GM18868 (cell line): ENCODE measurements at regions not wholly inside any gene's neighbourhood (a gene's known extent, or its start where the extent isn't known, plus 50 kb on each side); places are given as distances from the start of the nearest gene placed in this dataset.
A peak's percentile ranks its signal among the peaks of the same experiment; 100 is the strongest.
"Not testable (repeated sequence)": the region's sequence is repeated elsewhere in the genome, so short reads cannot be mapped to it uniquely, and the experiment has no call there.

Source experiments
- ATAC-seq: cut with Tn5 transposase; IDR thresholded peaks from one replicate; pipeline ENCODE4 v1.9.1; 2021; ENCODE audit warnings: mild to moderate bottlenecking, moderate library complexity; ENCODE audit not compliant: unreplicated experiment

- no peak for ATAC-seq
These were observed 493.5 kb downstream of the EBF1 start for GRCh38 chr5:158606233-158606632.

DNA sequence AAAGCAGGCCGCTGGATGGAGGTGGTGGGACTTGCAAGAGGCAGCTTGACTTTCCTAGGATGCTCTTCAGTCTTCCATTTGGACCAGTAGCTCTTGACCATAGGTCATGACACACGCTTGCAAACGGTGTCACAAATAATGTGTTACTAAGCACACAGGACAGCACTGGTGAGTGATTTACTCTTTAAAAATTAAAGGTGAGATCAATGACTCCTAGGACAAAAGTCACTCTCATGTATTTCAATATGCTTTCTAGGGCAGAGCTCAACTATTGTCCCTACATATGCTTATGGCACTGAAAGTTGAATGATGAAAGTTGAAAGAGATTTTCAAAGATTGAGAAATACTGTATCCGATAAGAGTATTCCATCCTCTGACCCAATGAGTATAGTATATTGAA is 496.7 kb downstream of the EBF1 start:
- no peak for ATAC-seq

GRCh38 chr5:158601118-158601517 is 498.6 kb downstream of the EBF1 start:
- no peak for ATAC-seq

- no peak for ATAC-seq
These were observed 499.0 kb downstream of the EBF1 start for GRCh38 chr5:158600679-158601078.

DNA sequence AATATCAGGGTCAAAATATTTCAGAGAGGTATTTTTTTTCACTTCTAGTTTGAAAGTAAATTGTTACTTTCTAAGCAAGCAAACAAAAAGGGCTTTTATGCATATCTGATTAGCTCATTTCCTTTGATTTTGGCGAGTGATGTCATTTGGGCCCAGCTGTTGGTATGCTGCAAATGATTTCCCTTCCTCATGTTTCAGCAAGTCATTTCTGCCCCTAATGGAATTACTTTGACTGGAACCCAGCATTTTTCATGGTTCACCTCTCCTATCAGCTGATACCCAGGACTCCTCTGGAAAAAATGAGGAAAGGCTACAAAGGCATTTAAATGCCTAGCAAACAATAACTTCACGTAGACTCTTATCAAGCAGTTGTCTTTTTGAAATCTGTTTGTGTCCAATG is 500.6 kb downstream of the EBF1 start:
- no peak for ATAC-seq

GRCh38 chr5:158594595-158595242 is 505.0 kb downstream of the EBF1 start:
- no peak for ATAC-seq

DNA sequence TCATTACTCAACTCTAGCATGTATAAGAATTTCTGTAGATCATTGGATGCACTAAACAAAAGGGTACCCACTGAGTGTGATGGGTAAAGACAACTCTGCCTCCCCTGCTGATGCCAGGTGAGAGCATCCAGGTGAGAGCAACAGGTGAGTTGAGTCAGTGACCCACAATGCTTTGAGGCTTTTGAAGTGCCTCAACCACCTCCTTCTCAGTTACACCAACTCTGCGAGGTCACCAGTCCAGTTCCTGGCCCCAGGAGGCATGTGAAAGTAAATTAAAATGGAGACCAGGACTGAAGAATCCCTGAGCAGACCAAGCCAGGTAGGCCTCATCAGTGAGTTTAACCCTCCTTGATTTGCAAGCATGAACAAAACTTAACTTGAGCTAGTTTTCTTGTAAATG is 505.8 kb downstream of the EBF1 start:
- ATAC-seq, result no peak

- no peak for ATAC-seq
These were observed 508.3 kb downstream of the EBF1 start for GRCh38 chr5:158591301-158591863.

- ATAC-seq, result no peak
These were observed 508.9 kb downstream of the EBF1 start for GRCh38 chr5:158590746-158591300.

DNA sequence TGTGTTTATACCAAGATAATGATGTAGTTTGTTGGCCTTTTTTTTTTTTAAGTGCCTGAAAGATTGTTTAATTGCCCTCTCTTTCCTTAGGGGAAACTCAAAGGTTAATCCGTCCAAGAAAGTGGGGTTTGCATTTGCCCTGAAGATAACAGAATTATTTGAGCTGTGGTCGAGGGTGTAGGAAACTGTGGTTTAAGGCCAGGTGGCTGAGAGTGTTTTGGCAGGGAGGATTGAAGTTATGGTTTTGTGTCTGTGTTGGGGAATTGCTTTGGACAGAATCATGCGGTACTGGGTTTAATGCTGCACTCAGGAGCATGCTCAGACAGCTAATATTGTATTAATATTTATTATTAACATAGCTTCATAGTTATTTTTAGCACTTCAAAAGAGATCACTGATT is 509.8 kb downstream of the EBF1 start:
- ATAC-seq, result no peak

DNA sequence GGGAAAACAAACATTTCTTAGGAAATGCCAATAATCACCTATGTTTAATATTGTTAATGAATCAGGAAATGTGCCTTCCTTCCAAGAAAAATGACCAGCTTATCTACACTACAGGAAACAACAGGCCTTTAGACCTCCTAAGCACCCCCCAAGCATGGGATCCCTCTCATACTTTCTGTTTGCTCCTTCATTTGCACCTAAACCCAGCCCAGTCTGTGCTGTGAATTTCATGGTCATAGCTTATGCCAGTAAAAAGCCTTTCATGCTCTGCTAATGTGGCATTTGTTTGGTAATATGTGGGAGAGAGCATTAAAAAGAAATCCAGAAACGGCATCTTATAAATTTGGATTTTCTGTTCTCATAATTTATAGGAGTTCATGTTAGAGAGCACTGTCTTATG is 511.1 kb downstream of the EBF1 start:
- no peak for ATAC-seq

DNA sequence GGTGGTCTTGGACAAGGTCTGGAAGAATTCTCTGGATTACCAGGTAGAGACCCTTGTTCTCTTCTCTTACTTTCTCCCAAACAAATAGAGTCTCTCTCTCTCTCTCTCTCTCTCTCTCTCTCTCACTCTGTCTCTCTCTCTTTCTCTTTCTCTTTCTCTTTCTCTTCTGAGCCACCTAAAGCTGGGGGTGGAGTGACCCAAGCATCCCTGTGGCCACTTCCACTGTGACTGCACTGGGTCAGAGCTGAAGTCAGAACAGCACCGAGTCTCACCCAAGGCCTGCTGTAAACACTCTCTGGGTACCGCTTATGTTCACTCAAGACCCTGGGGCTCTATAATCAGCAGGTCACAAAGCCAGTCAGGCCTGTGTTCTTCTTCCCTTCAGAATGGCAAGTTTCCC is 513.7 kb downstream of the EBF1 start:
- ATAC-seq, result no peak

GRCh38 chr5:158582669-158583068 is 517.0 kb downstream of the EBF1 start:
- ATAC-seq, result not testable (repeated sequence)

- ATAC-seq, result no peak
These were observed 525.9 kb downstream of the EBF1 start for GRCh38 chr5:158573829-158574228.

GRCh38 chr5:158570502-158570901 is 529.2 kb downstream of the EBF1 start:
- no peak for ATAC-seq

- ATAC-seq, result no peak
These were observed 530.2 kb downstream of the EBF1 start for GRCh38 chr5:158569534-158569933.

- peak; percentile 53 for ATAC-seq
These were observed 534.5 kb downstream of the EBF1 start for GRCh38 chr5:158565017-158565789.

DNA sequence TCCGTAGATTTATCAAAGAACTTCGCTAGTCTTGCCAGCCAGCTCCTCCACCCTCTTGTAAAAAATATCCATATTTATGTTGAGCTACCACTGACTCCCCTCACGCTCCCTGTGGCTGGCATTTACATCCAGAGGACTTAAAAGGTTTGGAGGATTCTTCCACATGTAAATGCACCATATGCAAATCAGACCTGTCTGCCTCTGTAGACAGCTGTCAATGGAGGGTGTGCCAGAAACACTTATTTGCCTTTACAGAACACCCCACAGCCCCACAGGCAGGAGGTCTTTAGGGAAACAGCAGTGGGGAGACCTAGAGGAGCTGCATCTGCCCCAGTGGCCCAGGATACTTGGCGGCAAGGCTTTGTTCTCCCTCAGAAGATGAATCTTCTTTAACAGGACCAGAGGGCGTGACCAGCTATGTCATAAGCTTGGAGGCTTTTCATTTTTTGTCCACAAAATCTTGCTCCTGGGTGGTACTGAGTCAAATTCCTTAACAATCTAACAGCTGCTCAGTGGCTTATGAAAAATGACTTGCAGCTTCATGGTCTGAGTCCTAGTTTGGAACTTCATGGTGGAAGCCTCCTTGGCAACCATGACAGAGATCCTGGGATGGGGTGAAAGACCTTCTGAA is 535.8 kb downstream of the EBF1 start:
- ATAC-seq, result no peak

- no peak for ATAC-seq
These were observed 538.0 kb downstream of the EBF1 start for GRCh38 chr5:158561562-158562190.

- peak; percentile 91 for ATAC-seq
These were observed 539.5 kb downstream of the EBF1 start for GRCh38 chr5:158560170-158560569.

DNA sequence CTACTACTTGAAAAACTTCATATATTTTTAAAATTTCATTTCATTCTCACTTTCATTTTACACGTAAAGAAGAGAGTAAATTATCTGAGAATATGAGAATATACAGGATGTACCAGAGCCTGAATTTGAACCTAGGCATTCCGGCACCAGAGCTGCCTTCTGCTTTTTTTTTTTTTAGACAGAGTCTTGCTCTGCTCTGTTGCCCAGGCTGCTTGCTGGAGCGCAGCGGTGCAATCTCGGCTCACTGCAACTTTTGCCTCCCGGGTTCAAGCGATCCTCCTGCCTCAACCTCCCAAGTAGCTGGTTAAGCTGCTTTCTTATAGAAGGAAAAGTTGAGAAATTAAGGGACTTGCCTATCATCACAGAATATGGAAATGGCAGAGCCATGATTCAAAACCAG is 540.1 kb downstream of the EBF1 start:
- ATAC-seq, result peak; percentile 47
